ENCODE measurements at regions not wholly inside any gene's neighbourhood (a gene's known extent, or its start where the extent isn't known, plus 50 kb on each side); places are given as distances from the start of the nearest gene placed in this dataset.

DNA sequence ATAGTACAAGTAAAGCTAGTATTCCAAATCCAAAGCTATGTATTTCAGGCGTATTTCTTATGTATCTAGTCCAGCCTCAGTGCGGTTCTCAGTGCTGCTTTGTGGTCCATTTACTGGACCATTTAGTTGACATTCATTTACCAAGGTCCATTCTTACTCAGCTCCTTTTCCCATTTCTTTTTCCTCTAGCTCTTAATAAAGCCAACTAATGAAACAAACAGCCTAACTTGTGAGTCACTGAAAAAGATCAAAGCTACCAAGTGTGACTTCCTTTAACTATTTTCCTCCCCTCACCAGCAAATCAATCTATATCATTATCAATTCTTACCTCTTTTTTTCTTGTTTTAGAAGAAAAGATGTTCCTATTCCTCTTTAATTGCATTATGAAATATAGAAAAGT lies 64.0 kb downstream of the CYB561 start (continued):
- TF ChIP-seq, protein P1, sequence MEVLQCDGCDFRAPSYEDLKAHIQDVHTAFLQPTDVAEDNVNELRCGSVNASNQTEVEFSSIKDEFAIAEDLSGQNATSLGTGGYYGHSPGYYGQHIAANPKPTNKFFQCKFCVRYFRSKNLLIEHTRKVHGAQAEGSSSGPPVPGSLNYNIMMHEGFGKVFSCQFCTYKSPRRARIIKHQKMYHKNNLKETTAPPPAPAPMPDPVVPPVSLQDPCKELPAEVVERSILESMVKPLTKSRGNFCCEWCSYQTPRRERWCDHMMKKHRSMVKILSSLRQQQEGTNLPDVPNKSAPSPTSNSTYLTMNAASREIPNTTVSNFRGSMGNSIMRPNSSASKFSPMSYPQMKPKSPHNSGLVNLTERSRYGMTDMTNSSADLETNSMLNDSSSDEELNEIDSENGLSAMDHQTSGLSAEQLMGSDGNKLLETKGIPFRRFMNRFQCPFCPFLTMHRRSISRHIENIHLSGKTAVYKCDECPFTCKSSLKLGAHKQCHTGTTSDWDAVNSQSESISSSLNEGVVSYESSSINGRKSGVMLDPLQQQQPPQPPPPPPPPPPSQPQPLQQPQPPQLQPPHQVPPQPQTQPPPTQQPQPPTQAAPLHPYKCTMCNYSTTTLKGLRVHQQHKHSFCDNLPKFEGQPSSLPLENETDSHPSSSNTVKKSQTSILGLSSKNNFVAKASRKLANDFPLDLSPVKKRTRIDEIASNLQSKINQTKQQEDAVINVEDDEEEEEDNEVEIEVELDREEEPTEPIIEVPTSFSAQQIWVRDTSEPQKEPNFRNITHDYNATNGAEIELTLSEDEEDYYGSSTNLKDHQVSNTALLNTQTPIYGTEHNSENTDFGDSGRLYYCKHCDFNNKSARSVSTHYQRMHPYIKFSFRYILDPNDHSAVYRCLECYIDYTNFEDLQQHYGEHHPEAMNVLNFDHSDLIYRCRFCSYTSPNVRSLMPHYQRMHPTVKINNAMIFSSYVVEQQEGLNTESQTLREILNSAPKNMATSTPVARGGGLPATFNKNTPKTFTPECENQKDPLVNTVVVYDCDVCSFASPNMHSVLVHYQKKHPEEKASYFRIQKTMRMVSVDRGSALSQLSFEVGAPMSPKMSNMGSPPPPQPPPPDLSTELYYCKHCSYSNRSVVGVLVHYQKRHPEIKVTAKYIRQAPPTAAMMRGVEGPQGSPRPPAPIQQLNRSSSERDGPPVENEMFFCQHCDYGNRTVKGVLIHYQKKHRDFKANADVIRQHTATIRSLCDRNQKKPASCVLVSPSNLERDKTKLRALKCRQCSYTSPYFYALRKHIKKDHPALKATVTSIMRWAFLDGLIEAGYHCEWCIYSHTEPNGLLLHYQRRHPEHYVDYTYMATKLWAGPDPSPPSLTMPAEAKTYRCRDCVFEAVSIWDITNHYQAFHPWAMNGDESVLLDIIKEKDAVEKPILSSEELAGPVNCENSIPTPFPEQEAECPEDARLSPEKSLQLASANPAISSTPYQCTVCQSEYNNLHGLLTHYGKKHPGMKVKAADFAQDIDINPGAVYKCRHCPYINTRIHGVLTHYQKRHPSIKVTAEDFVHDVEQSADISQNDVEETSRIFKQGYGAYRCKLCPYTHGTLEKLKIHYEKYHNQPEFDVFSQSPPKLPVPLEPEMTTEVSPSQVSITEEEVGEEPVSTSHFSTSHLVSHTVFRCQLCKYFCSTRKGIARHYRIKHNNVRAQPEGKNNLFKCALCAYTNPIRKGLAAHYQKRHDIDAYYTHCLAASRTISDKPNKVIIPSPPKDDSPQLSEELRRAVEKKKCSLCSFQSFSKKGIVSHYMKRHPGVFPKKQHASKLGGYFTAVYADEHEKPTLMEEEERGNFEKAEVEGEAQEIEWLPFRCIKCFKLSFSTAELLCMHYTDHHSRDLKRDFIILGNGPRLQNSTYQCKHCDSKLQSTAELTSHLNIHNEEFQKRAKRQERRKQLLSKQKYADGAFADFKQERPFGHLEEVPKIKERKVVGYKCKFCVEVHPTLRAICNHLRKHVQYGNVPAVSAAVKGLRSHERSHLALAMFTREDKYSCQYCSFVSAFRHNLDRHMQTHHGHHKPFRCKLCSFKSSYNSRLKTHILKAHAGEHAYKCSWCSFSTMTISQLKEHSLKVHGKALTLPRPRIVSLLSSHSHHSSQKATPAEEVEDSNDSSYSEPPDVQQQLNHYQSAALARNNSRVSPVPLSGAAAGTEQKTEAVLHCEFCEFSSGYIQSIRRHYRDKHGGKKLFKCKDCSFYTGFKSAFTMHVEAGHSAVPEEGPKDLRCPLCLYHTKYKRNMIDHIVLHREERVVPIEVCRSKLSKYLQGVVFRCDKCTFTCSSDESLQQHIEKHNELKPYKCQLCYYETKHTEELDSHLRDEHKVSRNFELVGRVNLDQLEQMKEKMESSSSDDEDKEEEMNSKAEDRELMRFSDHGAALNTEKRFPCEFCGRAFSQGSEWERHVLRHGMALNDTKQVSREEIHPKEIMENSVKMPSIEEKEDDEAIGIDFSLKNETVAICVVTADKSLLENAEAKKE (CRISPR knock-in tag; IDR thresholded peaks at IDR 0.05): no peak
- no peak for TF ChIP-seq CREB1 (CRISPR knock-in tag; IDR thresholded peaks at IDR 0.05; ENCODE audit: low read depth)
- no peak for TF ChIP-seq EZH2 (IDR thresholded peaks at IDR 0.05; ENCODE audit: low read depth, unreplicated experiment)
- TF ChIP-seq EZH2phosphoT487 (IDR thresholded peaks at IDR 0.05; ENCODE audit: unreplicated experiment): no peak
